ENCODE measurements at regions not wholly inside any gene's neighbourhood (a gene's known extent, or its start where the extent isn't known, plus 50 kb on each side); places are given as distances from the start of the nearest gene placed in this dataset.
"Not testable (repeated sequence)": the region's sequence is repeated elsewhere in the genome, so short reads cannot be mapped to it uniquely, and the experiment has no call there.

GRCh38 chr12:5308996-5309395 is 122.9 kb upstream of the NTF3 start:
- no peak for DNase-seq (ENCODE audit: low spot score)

GRCh38 chr12:5309654-5310053 is 122.3 kb upstream of the NTF3 start:
- DNase-seq (ENCODE audit: low spot score) = no peak

- no peak for DNase-seq (ENCODE audit: low spot score)
These were observed 121.8 kb upstream of the NTF3 start for GRCh38 chr12:5310151-5310550.

GRCh38 chr12:5317556-5317955 is 114.4 kb upstream of the NTF3 start:
- DNase-seq (ENCODE audit: low spot score) = no peak

- no peak for DNase-seq (ENCODE audit: low spot score)
These were observed 113.0 kb upstream of the NTF3 start for GRCh38 chr12:5318874-5319273.

DNA sequence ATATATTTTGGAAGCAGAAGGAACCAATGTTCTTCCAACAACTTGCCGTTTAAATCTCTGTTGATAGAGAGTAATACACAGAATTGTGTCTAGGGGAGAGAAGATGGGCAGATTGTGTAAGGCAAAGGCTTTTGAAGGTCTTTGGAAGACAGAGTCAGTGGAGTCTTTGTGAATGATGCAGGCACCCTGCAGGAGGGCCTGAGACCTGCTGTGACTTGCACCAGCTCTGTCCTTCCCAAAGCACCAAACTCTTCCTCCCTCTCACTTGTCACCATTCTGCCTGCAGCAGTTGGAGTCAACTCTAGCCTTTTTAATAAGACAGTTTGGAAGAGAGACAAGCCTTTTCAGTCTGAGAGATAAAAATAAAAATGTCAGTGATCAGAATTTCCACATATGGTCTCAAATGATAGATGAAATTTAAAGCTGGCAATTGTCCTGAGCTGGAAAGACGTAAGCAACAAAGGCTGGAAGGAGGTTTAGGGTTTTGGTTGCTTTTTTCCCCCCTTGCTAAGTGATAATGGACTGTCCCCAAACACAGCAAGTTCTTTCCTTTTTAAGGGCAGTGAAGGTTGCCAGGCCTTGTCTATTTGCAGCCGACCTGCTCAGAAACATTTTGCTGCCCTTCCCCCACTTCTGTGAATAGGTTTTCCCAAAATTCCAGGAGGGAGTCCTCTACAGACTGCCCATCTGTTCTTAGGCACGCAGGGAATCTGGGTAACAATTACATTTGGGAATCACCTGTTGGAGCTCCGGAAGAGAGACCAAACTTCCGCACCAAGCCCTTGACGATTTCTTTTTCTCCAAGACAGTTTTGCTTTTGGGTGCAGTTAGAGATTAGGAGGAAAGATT is 103.0 kb upstream of the NTF3 start:
- no peak for DNase-seq (ENCODE audit: low spot score)

GRCh38 chr12:5332551-5332950 is 99.4 kb upstream of the NTF3 start:
- no peak for DNase-seq (ENCODE audit: low spot score)

- DNase-seq (ENCODE audit: low spot score) = no peak
These were observed 98.8 kb upstream of the NTF3 start for GRCh38 chr12:5333096-5333495.

DNA sequence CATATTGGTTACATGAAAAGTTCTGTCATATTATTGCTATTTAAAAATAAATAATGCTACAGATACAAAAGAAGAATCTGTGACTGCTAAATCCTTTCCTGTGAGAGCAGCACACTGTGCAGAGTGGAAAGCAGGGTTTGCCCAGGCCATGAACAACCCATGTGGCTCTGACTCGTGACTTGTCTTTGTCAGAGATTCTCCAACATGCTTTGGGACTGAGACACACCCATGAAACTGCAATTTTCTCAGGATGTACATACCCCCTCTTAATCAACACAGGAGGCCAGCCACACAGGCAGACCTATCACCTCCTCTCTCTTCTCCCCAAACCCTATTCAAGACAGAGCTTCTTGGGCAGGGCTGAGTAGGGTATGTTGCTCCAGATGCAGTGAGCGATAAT is 96.8 kb upstream of the NTF3 start:
- DNase-seq (ENCODE audit: low spot score) = no peak

- DNase-seq (ENCODE audit: low spot score) = not testable (repeated sequence)
These were observed 90.8 kb upstream of the NTF3 start for GRCh38 chr12:5341086-5341485.

DNA sequence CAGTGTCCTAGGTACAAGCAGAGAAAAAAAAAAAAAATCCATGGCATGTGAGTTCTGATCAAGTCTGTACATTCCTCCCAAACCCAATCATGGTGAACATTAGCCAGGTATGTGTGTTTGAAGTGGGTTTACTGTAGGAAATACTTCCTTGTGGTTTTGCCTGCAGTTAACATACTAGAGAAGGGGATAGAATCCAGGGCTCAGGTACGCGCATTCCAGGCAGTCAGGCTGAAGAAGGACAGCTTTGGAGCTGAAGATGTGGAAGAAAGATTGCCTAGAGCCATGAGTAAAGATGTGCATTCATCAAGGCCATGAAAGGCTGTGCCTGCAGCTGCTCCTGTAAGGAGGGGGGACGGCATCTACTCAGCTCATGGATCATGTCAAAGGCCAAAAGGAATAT is 88.2 kb upstream of the NTF3 start:
- DNase-seq (ENCODE audit: low spot score) = no peak

DNA sequence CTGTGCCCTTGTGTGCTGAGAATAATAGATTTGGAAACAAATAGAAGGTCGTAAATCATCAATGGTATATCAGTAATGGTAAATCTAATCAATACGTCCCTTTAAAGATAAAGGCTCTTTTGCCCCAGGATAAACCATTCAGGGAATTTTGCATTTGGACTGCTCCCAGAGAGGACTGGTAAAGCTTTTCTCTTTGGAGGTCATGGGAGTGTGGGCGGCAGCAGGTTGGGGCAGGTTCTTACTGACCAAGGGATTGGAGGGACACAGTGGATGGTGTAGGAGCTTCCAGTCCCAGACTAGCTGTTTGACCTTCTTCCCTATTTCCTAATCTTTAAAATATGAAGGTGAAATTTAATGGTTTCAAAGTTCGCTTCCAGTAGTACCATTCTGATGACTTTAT is 87.8 kb upstream of the NTF3 start:
- no peak for DNase-seq (ENCODE audit: low spot score)

- DNase-seq (ENCODE audit: low spot score) = no peak
These were observed 86.4 kb upstream of the NTF3 start for GRCh38 chr12:5345534-5345933.

- no peak for DNase-seq (ENCODE audit: low spot score)
These were observed 83.9 kb upstream of the NTF3 start for GRCh38 chr12:5348057-5348456.

DNA sequence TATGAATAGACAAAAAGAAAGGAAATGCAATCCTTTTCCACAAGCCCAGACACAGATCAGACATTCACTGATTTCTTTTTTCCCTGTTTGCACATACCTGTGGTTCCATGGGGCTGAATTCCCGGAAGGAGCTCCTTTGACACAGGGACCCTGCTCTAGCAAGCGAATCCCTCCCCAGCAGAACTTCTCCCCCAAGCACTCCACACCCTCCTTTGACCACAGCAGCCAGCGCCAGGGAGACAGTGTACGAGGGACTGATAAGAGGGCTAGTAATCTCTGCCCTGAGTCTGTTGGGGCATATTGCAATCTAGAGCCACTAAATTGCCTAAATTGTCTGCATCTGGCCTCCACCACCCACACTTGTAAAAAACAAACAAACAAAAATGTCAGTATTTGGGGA is 83.4 kb upstream of the NTF3 start:
- DNase-seq (ENCODE audit: low spot score) = no peak

DNA sequence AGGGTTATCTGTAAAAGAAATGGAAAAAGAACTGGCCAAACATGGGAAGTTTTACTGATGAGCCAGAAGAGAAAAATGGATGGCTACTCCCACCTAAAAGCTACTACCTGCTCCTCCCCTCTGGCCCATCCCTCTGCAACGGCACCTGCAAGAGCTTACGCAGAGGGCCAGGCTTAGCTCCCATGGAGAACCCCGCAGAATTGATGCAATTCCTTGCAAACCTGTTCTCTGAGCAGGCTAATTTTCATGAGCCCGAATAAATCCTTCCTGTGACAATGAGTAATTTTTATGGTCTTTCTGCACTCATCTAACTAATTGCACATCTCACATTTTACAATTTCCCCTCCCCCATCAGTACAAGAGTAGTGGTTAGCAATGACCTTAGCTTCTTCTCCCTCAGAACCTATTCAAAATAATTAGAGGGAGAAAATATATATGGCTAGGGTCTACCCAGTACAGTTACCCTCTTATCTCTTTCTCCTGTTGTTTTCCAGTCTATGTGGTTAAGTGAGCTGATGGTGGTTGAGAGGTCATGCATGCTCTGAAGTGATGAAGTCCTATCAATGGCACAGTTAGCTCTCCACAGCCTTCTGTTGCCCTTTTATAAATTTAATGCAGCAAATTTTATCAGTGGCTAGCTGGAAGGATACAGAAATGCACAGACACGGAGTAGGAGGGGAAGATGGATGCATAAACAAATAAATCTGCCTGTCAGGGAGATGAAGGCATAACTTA is 67.7 kb upstream of the NTF3 start:
- DNase-seq (ENCODE audit: low spot score) = no peak

DNA sequence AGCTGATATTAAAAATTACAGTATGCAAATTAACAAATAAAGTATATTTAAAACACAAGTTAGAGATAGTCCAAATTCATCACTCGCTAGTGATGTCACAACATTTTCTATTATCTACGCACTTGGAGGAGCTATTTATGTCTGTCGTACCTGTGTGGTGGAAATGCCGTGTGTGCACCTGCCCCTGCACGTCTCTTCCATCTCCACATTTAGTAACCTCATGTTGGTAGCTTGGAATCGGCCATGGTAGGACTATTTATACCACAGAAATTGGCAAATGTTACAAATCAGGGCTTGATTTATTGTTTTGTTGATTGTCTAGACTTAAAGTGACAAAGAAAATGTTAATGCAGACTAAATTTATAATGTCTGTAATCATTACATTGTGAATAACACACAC is 62.6 kb upstream of the NTF3 start:
- DNase-seq (ENCODE audit: low spot score) = no peak

GRCh38 chr12:5371631-5372030 is 60.3 kb upstream of the NTF3 start:
- no peak for DNase-seq (ENCODE audit: low spot score)

- DNase-seq (ENCODE audit: low spot score) = no peak
These were observed 57.2 kb upstream of the NTF3 start for GRCh38 chr12:5374713-5375112.

- DNase-seq (ENCODE audit: low spot score) = no peak
These were observed 56.2 kb upstream of the NTF3 start for GRCh38 chr12:5375547-5376295.

DNA sequence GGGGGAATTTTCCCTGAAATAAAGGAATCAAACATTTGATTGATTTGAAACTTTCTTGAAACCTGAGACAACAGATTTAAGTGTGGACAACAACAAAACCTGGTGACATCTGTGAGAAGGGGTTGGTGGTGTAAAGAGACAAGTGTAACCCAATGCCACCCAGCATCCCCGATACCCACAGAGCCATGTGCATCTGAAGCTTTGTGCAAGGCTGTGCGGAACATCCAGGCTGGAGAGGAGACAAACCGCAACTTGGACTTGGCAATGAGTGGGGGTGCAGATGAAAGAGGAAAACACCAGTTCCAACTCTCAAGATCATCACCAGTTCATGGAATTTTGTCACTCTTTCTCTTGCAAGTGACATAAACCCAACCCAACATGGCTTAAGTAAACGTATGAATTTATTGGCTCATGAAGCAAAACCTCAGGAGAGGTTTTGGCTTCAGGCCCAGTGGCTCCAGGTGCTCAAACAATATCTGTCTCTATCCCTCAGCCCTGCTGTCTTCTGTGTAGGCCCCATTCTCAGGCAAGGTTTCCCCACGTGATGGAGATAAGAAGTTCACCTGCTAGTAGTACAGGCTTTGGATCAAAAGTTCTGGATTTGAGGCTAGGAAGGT is 55.2 kb upstream of the NTF3 start:
- DNase-seq (ENCODE audit: low spot score) = no peak

DNA sequence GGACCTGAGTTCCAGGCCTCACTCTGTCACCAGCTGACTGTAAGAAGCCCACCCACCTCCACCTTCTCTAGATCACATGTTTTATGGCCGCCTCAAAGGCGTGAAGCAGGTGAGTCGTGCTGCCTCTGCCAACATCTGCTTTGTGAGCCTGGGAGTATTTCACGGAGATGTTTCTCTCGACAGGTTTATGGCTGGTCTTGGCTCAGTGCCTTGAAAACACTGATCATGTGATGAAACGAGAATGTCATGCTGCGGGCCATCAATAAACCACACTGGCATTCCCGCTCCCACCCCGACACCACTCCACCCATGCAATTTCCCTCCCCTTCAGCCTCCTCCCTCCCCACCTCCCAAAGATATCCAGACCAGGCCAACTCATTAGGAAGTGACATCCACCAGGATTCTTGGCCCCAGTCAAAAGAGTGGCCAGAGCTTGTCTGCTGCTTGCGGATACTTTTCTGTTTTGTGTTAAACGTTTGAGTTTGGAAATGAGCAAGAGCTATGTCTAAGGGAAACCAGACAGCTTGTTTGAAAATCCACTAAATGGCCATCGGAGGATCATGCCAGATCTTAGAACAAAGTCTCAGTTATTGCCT is 53.8 kb upstream of the NTF3 start:
- DNase-seq (ENCODE audit: low spot score) = no peak

Measured in hematopoietic multipotent progenitor cell treated with erythropoietin and hydrocortisone succinate and interleukin-3 and kit ligand, for 15 days (in vitro differentiated cells).